Neuron (in vitro differentiated cells): ENCODE measurements at regions not wholly inside any gene's neighbourhood (a gene's known extent, or its start where the extent isn't known, plus 50 kb on each side); places are given as distances from the start of the nearest gene placed in this dataset.
"Not testable (repeated sequence)": the region's sequence is repeated elsewhere in the genome, so short reads cannot be mapped to it uniquely, and the experiment has no call there.

Experiments used
- H2AFZ ChIP-seq: one replicate; pipeline ENCODE4 v1.6.1; 2013; ENCODE audit warnings: low read depth, mild to moderate bottlenecking, inconsistent platforms, low read length, moderate library complexity
- H3K27me3 ChIP-seq: one replicate; pipeline ENCODE4 v1.6.1; 2013; ENCODE audit warnings: low read length; ENCODE audit not compliant: insufficient read depth
- H3K36me3 ChIP-seq: one replicate; pipeline ENCODE4 v1.6.1; 2013; ENCODE audit warnings: low read length; ENCODE audit not compliant: insufficient read depth
- H3K4me1 ChIP-seq: one replicate; pipeline ENCODE4 v1.6.1; 2013; ENCODE audit warnings: low read length; ENCODE audit not compliant: insufficient read depth
- H3K4me3 ChIP-seq: 2 replicates; pipeline ENCODE4 v1.5.1; 2013; ENCODE audit warnings: mild to moderate bottlenecking, low read length, moderate library complexity
- H3K9me3 ChIP-seq: one replicate; pipeline ENCODE4 v1.6.1; 2013; ENCODE audit warnings: low read length

- H3K36me3 ChIP-seq = no peaks in the 10 kb centered on the region
- H3K9me3 ChIP-seq = no peaks in the 10 kb centered on the region
- H3K4me3 ChIP-seq = no peak overlapping the region
- H2AFZ ChIP-seq = no peak overlapping the region
- no peaks in the 10 kb centered on the region for H3K27me3 ChIP-seq
- H3K4me1 ChIP-seq = peaks cover 3% of the 10 kb centered on the region
These were observed 567.0 kb downstream of the CETN3 start for GRCh38 chr5:89842531-89842930.

- Histone ChIP-seq H3K27me3 (no peaks in the 10 kb centered on the region), H3K9me3 (no peaks in the 10 kb centered on the region), H3K4me1 (peaks cover 3% of the 10 kb centered on the region), H2AFZ (no peak overlapping the region), H3K4me3 (no peak overlapping the region), H3K36me3 (no peaks in the 10 kb centered on the region)
These were observed 568.6 kb downstream of the CETN3 start for GRCh38 chr5:89840906-89841305.

- no peak overlapping the region for H2AFZ ChIP-seq
- no peaks in the 10 kb centered on the region for H3K27me3 ChIP-seq
- H3K36me3 ChIP-seq = no peaks in the 10 kb centered on the region
- H3K4me1 ChIP-seq = no peaks in the 10 kb centered on the region
- no peak overlapping the region for H3K4me3 ChIP-seq
- no peaks in the 10 kb centered on the region for H3K9me3 ChIP-seq
These were observed 578.9 kb downstream of the CETN3 start for GRCh38 chr5:89830691-89831090.

GRCh38 chr5:89827960-89828359 is 581.6 kb downstream of the CETN3 start:
- no peak overlapping the region for H2AFZ ChIP-seq
- no peak overlapping the region for H3K4me3 ChIP-seq

GRCh38 chr5:89827359-89827758 is 582.2 kb downstream of the CETN3 start:
- Histone ChIP-seq H3K9me3 (no peaks in the 10 kb centered on the region), H3K4me3 (no peak overlapping the region), H3K36me3 (no peaks in the 10 kb centered on the region), H3K27me3 (no peaks in the 10 kb centered on the region), H3K4me1 (peaks cover 17% of the 10 kb centered on the region), H2AFZ (no peak overlapping the region)

More at GRCh38 chr5:89827960-89828359, 581.6 kb downstream of the CETN3 start:
- no peaks in the 10 kb centered on the region for H3K9me3 ChIP-seq
- no peaks in the 10 kb centered on the region for H3K27me3 ChIP-seq
- peaks cover 11% of the 10 kb centered on the region for H3K4me1 ChIP-seq
- H3K36me3 ChIP-seq = no peaks in the 10 kb centered on the region

GRCh38 chr5:89826938-89827337 is 582.6 kb downstream of the CETN3 start:
- Histone ChIP-seq H3K9me3 (no peaks in the 10 kb centered on the region), H3K4me1 (peaks cover 19% of the 10 kb centered on the region), H3K36me3 (no peaks in the 10 kb centered on the region), H3K27me3 (no peaks in the 10 kb centered on the region), H2AFZ (no peak overlapping the region), H3K4me3 (no peak overlapping the region)

GRCh38 chr5:89823046-89823445 is 586.5 kb downstream of the CETN3 start:
- H3K4me3 ChIP-seq = no peak overlapping the region
- H3K27me3 ChIP-seq = no peaks in the 10 kb centered on the region
- peaks cover 19% of the 10 kb centered on the region for H3K4me1 ChIP-seq
- no peak overlapping the region for H2AFZ ChIP-seq
- H3K9me3 ChIP-seq = peaks cover 2% of the 10 kb centered on the region
- H3K36me3 ChIP-seq = no peaks in the 10 kb centered on the region

- Histone ChIP-seq H3K9me3 (peaks cover 2% of the 10 kb centered on the region), H3K4me1 (peaks cover 7% of the 10 kb centered on the region)
These were observed 591.7 kb downstream of the CETN3 start for GRCh38 chr5:89817841-89818240.

GRCh38 chr5:89816038-89816437 is 593.5 kb downstream of the CETN3 start:
- Histone ChIP-seq H3K36me3 (no peaks in the 10 kb centered on the region), H3K9me3 (no peaks in the 10 kb centered on the region), H3K27me3 (no peaks in the 10 kb centered on the region), H3K4me3 (no peak overlapping the region), H2AFZ (no peak overlapping the region), H3K4me1 (no peaks in the 10 kb centered on the region)

More at GRCh38 chr5:89817841-89818240, 591.7 kb downstream of the CETN3 start:
- H2AFZ ChIP-seq = no peak overlapping the region
- H3K27me3 ChIP-seq = no peaks in the 10 kb centered on the region
- H3K4me3 ChIP-seq = no peak overlapping the region
- no peaks in the 10 kb centered on the region for H3K36me3 ChIP-seq

GRCh38 chr5:89800735-89801134 is 608.8 kb downstream of the CETN3 start:
- H3K4me1 ChIP-seq, H3K9me3 ChIP-seq, H3K36me3 ChIP-seq, H2AFZ ChIP-seq, H3K27me3 ChIP-seq, H3K4me3 ChIP-seq: not testable (repeated sequence)

GRCh38 chr5:89794504-89794903 is 615.1 kb downstream of the CETN3 start:
- not testable (repeated sequence) for H3K27me3 ChIP-seq, H3K36me3 ChIP-seq, H2AFZ ChIP-seq, H3K4me3 ChIP-seq, H3K4me1 ChIP-seq, H3K9me3 ChIP-seq

GRCh38 chr5:89779734-89780133 is 629.8 kb downstream of the CETN3 start:
- H3K36me3 ChIP-seq, H3K27me3 ChIP-seq, H3K4me1 ChIP-seq, H2AFZ ChIP-seq, H3K9me3 ChIP-seq, H3K4me3 ChIP-seq: not testable (repeated sequence)

- no peak overlapping the region for H2AFZ ChIP-seq
- no peaks in the 10 kb centered on the region for H3K4me1 ChIP-seq
- H3K36me3 ChIP-seq = no peaks in the 10 kb centered on the region
- no peak overlapping the region for H3K4me3 ChIP-seq
- peaks cover 6% of the 10 kb centered on the region for H3K9me3 ChIP-seq
- H3K27me3 ChIP-seq = no peaks in the 10 kb centered on the region
These were observed 631.8 kb downstream of the CETN3 start for GRCh38 chr5:89777758-89778157.

- H2AFZ ChIP-seq = no peak overlapping the region
- no peak overlapping the region for H3K4me3 ChIP-seq
- H3K27me3 ChIP-seq = no peaks in the 10 kb centered on the region
- no peaks in the 10 kb centered on the region for H3K9me3 ChIP-seq
- no peaks in the 10 kb centered on the region for H3K4me1 ChIP-seq
- no peaks in the 10 kb centered on the region for H3K36me3 ChIP-seq
These were observed 639.6 kb downstream of the CETN3 start for GRCh38 chr5:89769975-89770374.
